ENCODE measurements at regions not wholly inside any gene's neighbourhood (a gene's known extent, or its start where the extent isn't known, plus 50 kb on each side); places are given as distances from the start of the nearest gene placed in this dataset.

DNA sequence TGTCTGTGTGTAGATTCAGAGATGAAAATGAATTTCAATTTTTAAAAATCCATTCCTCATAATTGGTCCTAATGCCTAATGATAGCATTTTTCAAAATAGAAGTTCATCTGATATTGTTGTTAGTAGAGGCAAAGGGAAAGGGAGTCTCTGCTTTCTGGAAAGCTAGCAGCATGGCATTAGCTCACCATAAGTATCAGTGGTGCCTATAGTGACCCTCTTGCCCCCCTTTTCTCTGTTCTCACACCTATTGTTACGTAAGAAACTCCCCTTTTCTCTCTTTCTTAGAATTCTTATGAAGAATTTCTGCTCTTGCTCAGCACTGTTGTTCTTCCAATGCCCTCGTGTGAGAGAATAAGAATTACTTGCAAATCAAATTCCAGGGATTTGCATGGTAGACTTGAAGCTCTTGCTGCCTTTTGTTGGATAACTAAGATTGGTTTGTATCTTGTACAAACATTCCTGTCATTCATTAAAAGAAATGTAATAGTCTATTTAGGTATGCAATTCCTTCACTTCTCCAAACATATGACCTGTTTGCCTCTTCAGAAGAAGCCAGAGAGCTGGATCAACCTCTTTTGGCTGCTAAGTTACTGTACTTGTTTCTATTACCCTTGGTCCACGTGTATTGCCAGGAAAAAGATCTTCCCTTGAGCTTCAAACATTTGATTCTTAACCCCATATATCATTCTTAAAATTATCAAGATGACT, 69.2 kb upstream of the MAGI3 start:
- DNase-seq (ENCODE audit: low spot score) = no peak
- TF ChIP-seq, protein P1, sequence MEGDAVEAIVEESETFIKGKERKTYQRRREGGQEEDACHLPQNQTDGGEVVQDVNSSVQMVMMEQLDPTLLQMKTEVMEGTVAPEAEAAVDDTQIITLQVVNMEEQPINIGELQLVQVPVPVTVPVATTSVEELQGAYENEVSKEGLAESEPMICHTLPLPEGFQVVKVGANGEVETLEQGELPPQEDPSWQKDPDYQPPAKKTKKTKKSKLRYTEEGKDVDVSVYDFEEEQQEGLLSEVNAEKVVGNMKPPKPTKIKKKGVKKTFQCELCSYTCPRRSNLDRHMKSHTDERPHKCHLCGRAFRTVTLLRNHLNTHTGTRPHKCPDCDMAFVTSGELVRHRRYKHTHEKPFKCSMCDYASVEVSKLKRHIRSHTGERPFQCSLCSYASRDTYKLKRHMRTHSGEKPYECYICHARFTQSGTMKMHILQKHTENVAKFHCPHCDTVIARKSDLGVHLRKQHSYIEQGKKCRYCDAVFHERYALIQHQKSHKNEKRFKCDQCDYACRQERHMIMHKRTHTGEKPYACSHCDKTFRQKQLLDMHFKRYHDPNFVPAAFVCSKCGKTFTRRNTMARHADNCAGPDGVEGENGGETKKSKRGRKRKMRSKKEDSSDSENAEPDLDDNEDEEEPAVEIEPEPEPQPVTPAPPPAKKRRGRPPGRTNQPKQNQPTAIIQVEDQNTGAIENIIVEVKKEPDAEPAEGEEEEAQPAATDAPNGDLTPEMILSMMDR (IDR thresholded peaks at IDR 0.05; ENCODE audit: extremely low read depth, missing control alignments) = no peak

DNA sequence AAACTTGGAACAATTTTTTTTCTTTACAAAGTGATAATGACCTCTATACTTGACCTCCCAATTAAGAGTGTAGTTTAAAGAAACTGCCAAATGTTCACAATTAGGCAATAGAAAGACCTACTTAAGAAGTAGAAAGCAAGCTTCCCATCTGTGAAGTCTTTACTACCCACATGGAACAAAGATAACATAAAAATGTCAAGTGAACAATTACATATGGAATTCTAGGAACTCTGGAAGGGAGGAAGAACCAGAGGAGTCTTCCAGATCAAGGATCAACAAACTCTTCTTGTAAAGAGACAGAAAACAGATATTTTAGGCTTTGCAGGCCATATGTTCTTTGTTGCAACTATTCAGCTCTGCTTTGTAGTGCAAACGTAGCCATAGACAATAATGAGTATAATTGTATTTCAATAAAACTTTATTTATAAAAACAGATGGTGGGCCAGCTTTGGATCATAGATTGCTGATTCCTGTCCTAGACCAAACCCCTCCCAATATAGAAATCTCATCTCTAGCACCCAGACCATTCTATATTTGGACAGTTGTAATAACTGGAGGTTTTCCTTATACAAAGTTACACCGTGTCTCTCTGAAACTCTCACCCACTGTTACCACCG, 68.4 kb upstream of the MAGI3 start:
- TF ChIP-seq, protein P1 (IDR thresholded peaks at IDR 0.05; ENCODE audit: extremely low read depth, missing control alignments) = no peak
- DNase-seq (ENCODE audit: low spot score) = no peak

DNA sequence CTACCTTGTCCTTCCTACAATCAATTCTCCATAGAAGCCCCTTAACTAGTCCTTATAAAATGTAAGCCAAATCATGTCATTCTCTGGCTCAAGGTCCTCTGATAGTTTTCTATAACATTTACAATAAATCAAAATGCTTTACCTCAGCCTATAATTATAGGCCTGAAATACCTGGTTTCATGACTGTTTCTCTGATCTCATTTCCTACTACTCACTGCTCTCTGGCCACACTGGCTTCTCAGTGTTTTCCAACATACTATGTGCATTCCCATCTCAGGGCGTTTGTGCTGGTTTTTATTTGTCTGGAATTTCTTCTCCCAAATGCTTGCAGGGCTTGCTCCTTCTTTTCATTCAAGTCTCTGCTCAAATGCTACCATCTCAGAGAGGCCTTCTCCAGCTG, 67.9 kb upstream of the MAGI3 start:
- TF ChIP-seq, protein P1 (IDR thresholded peaks at IDR 0.05; ENCODE audit: extremely low read depth, missing control alignments) = no peak
- no peak for DNase-seq (ENCODE audit: low spot score)

DNA sequence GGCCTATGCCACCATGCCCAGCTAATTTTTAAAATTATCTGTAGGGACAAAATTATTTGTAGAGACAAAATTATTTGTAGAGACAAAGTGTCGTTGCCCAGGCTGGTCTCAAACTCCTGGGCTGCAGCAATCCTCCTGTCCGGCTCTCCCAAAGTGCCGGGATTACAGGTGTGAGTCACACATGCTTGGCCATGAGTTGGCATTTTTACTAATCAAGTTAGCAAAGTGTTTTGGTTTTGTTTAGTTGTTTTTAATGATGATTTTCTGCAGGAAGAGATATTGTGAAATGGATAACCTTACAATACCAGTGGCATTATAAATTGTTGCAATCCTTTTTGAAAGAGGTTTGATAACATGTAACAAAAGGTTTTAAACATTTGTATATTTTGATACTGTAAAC, 65.3 kb upstream of the MAGI3 start:
- TF ChIP-seq, protein P1 (IDR thresholded peaks at IDR 0.05; ENCODE audit: extremely low read depth, missing control alignments) = no peak
- no peak for DNase-seq (ENCODE audit: low spot score)

DNA sequence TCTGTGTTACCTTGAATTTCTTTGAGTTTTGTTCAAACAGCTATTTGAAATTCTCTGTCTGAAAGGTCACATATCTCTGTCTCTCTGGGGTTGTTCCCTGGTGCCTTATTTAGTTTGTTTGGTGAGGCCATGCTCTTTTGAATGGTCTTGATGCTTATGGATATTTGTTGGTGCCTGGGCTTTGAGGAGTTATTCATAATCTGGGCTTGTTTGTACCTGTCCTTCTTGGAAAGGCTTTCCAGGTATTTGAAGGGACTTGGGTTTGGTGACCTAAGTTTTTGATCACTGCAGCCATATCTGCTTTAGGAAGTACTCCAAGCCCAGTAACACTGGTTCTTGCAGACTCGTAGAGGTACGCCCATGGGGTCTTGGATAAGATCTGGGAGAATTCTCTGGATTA, 63.3 kb upstream of the MAGI3 start:
- TF ChIP-seq, protein P1 (IDR thresholded peaks at IDR 0.05; ENCODE audit: extremely low read depth, missing control alignments) = no peak
- no peak for DNase-seq (ENCODE audit: low spot score)

- TF ChIP-seq, protein P1 (IDR thresholded peaks at IDR 0.05; ENCODE audit: extremely low read depth, missing control alignments) = no peak
Measured at GRCh38 chr1:113333056-113333455, 57.3 kb upstream of the MAGI3 start.

DNA sequence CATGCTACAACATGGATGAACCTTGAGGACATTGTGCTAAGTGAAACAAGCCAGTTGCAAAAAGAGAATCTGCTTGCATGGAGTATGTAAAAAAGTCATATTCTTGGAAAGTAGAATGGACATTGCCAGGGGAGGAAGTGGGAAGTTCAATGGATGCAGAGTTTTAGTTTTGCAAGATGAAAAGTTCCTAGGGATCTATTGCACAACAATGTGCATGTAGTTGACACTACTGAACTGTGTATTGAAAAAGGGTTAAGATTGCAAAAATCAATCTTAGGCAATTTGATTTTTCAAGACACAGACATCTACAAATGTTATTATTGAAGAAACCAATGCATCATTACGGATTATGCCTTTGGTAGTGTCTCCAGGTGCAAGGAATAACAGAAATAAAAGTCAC, 50.3 kb upstream of the MAGI3 start:
- DNase-seq (ENCODE audit: low spot score) = no peak
- TF ChIP-seq, protein P1 (IDR thresholded peaks at IDR 0.05; ENCODE audit: extremely low read depth, missing control alignments) = no peak

More at GRCh38 chr1:113333056-113333455, 57.3 kb upstream of the MAGI3 start:
- DNase-seq (ENCODE audit: low spot score) = no peak

Data from GM20000 (cell line).